ENCODE measurements at regions not wholly inside any gene's neighbourhood (a gene's known extent, or its start where the extent isn't known, plus 50 kb on each side); places are given as distances from the start of the nearest gene placed in this dataset.

GRCh38 chr3:72329354-72329753 lies 518.9 kb downstream of the SHQ1 start:
- no peak for TF ChIP-seq CTCF (IDR thresholded peaks at IDR 0.05)
- no peak for TF ChIP-seq POLR2A (IDR thresholded peaks at IDR 0.05)
- TF ChIP-seq EP300 (IDR thresholded peaks at IDR 0.05), result no peak
